ENCODE measurements at regions not wholly inside any gene's neighbourhood (a gene's known extent, or its start where the extent isn't known, plus 50 kb on each side); places are given as distances from the start of the nearest gene placed in this dataset.

DNA sequence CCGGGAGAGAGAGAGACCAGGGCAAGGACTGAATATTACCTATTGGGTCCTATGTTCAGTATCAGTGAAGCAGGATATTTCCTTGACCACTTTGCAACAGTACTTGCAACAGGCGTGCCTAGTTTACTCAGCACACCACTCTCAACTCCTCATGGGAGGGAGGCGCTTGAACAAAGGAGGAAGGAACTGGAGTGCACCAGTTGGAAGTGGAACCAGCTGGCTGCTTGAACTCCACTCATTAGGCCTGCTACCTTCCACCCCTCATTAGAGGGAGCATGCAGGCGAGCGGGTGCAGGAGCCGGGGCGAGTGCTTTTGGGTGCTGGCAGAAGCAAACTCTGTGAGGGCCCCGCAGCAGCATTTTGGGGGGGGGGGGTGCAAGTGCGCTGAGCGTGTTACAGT lies 1369.6 kb upstream of the RAG2 start:
- WGBS, result 94% methylated on average over 10 of the region's 10 CpGs
- TF ChIP-seq, protein P1, sequence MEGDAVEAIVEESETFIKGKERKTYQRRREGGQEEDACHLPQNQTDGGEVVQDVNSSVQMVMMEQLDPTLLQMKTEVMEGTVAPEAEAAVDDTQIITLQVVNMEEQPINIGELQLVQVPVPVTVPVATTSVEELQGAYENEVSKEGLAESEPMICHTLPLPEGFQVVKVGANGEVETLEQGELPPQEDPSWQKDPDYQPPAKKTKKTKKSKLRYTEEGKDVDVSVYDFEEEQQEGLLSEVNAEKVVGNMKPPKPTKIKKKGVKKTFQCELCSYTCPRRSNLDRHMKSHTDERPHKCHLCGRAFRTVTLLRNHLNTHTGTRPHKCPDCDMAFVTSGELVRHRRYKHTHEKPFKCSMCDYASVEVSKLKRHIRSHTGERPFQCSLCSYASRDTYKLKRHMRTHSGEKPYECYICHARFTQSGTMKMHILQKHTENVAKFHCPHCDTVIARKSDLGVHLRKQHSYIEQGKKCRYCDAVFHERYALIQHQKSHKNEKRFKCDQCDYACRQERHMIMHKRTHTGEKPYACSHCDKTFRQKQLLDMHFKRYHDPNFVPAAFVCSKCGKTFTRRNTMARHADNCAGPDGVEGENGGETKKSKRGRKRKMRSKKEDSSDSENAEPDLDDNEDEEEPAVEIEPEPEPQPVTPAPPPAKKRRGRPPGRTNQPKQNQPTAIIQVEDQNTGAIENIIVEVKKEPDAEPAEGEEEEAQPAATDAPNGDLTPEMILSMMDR (IDR thresholded peaks at IDR 0.05), result no peak
- no peak for TF ChIP-seq POLR2A (IDR thresholded peaks at IDR 0.05)
- no peak for TF ChIP-seq POLR2AphosphoS5 (IDR thresholded peaks at IDR 0.05)

DNA sequence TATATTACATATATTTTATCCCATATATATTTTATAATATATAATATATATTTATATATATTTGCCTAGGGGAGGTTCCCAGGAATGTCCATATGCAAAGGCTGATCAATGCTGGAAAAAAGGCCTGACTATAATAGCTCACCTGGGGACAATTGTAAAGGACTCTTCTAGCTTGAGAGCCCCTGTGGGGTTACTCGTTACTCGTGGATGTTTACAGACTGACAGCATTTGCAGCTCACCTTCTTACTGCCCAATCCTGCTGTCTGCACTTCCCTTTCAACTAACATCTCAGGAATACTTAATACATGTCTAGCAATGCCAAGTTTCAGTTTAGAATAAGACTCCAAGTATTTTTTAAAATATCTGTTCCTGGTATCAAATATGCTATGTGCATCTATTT lies 1365.4 kb upstream of the RAG2 start:
- WGBS, result 56% methylated on average over 2 of the region's 2 CpGs
- Histone ChIP-seq H3K4me1 (replicated peaks) (no peaks in the 10 kb centered on the region), H3K9me3 (no peaks in the 10 kb centered on the region), H3K27ac (no peak overlapping the region), H3K36me3 (no peaks in the 10 kb centered on the region), H3K4me3 (no peak overlapping the region), H3K27me3 (replicated peaks; ENCODE audit: insufficient read depth) (no peaks in the 10 kb centered on the region)
- no peak for DNase-seq (ENCODE audit: low spot score)
- TF ChIP-seq, protein P1 (IDR thresholded peaks at IDR 0.05), result no peak
- TF ChIP-seq POLR2AphosphoS5 (IDR thresholded peaks at IDR 0.05), result no peak
- TF ChIP-seq POLR2A (IDR thresholded peaks at IDR 0.05), result no peak
- intact Hi-C loops (cut with DNase I), result no loop called here

More for the DNA sequence above, 1369.6 kb upstream of the RAG2 start:
- H3K4me1 ChIP-seq (replicated peaks), result no peaks in the 10 kb centered on the region
- no peak overlapping the region for H3K4me3 ChIP-seq
- no peaks in the 10 kb centered on the region for H3K27me3 ChIP-seq (replicated peaks; ENCODE audit: insufficient read depth)
- no peaks in the 10 kb centered on the region for H3K36me3 ChIP-seq
- intact Hi-C loops (cut with DNase I), result no loop called here
- DNase-seq (ENCODE audit: low spot score), result no peak
- no peaks in the 10 kb centered on the region for H3K9me3 ChIP-seq
- no peak overlapping the region for H3K27ac ChIP-seq

DNA sequence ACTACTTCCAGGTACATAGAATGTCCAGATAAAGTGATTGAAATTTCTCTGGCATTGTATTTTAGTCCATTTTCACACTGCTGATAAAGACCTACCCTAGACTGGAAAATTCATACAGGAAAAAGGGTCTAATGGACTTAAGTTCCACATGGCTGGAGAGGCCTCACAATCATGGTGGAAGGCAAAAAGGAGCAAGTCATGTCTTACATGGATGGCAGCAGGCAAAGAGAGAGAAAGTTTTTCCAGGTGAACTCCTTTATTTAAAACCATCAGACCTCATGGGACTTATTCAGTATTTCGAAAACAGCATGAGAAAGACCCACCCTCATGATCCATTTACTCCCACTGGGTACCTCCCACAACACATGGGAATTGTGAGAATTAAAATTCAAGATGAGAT lies 1359.7 kb upstream of the RAG2 start:
- Histone ChIP-seq H3K27ac (no peak overlapping the region), H3K4me3 (no peak overlapping the region), H3K4me1 (replicated peaks) (no peaks in the 10 kb centered on the region), H3K36me3 (no peaks in the 10 kb centered on the region), H3K9me3 (no peaks in the 10 kb centered on the region), H3K27me3 (replicated peaks; ENCODE audit: insufficient read depth) (no peaks in the 10 kb centered on the region)
- TF ChIP-seq POLR2AphosphoS5 (IDR thresholded peaks at IDR 0.05) (no peak), POLR2A (IDR thresholded peaks at IDR 0.05) (no peak)
- TF ChIP-seq, protein P1 (IDR thresholded peaks at IDR 0.05), result no peak
- 65% methylated on average over 1 of the region's 1 CpG for WGBS
- no peak for DNase-seq (ENCODE audit: low spot score)
- intact Hi-C loops (cut with DNase I), result no loop called here

DNA sequence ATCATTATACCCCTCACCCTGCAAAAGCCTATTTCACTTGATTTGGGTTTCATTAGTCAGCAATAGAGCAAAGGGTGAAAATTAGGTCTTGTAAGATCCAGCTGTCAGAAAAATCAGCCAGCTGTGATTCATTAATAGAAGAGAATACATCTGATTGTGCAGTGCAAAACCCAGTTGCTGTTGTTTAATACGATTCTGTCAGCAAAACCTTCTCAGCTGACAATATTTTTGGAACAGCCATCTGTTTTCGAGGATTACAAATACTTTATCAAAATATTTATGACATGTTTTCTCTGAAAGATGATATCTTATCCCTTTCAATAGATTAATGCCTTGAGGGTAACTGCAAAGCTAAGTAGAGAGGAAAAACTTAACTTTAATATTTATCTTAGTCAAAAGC lies 1354.0 kb upstream of the RAG2 start:
- no peak for TF ChIP-seq POLR2AphosphoS5 (IDR thresholded peaks at IDR 0.05)
- WGBS, result 51% methylated on average over 2 of the region's 2 CpGs
- no peak for DNase-seq (ENCODE audit: low spot score)
- Histone ChIP-seq H3K27ac (no peak overlapping the region), H3K36me3 (no peaks in the 10 kb centered on the region), H3K4me3 (no peak overlapping the region), H3K27me3 (replicated peaks; ENCODE audit: insufficient read depth) (no peaks in the 10 kb centered on the region), H3K4me1 (replicated peaks) (no peaks in the 10 kb centered on the region), H3K9me3 (no peaks in the 10 kb centered on the region)
- intact Hi-C loops (cut with DNase I), result no loop called here

DNA sequence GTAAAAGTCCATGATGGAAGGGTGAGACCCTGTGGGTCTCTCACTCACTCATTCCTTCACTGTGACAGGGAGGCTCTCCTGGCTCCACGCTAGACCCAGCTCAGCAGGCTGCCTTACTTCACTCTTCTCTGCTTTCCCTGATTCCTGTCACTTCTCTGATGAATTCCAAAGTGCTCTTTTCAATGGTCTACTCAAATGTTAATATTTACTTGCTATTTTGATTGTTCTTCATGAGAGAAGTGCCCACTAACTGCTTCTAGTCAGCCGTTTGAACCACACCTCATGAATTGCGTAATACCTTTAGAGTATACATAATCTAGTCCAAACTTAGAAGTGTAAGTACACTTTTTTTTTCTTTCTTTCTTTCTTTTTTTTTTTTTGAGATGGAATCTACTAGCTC lies 1350.2 kb upstream of the RAG2 start:
- Histone ChIP-seq H3K4me1 (replicated peaks) (no peaks in the 10 kb centered on the region), H3K9me3 (no peaks in the 10 kb centered on the region), H3K4me3 (no peak overlapping the region), H3K36me3 (no peaks in the 10 kb centered on the region), H3K27me3 (replicated peaks; ENCODE audit: insufficient read depth) (no peaks in the 10 kb centered on the region), H3K27ac (no peak overlapping the region)
- intact Hi-C loops (cut with DNase I), result no loop called here
- TF ChIP-seq POLR2A (IDR thresholded peaks at IDR 0.05) (no peak), POLR2AphosphoS5 (IDR thresholded peaks at IDR 0.05) (no peak)
- TF ChIP-seq, protein P1 (IDR thresholded peaks at IDR 0.05), result no peak
- WGBS, result 69% methylated on average over 3 of the region's 3 CpGs
- DNase-seq (ENCODE audit: low spot score), result no peak
